HG03571 (cell line): ENCODE measurements at regions not wholly inside any gene's neighbourhood (a gene's known extent, or its start where the extent isn't known, plus 50 kb on each side); places are given as distances from the start of the nearest gene placed in this dataset.

Experiments used
- ATAC-seq: cut with Tn5 transposase; IDR thresholded peaks from one replicate; pipeline ENCODE4 v1.9.1; 2021; ENCODE audit not compliant: unreplicated experiment

- ATAC-seq = no peak
Observed at GRCh38 chr18:70380915-70381896, 92.4 kb downstream of the SOCS6 start.
